ENCODE measurements at regions not wholly inside any gene's neighbourhood (a gene's known extent, or its start where the extent isn't known, plus 50 kb on each side); places are given as distances from the start of the nearest gene placed in this dataset.
"Not testable (repeated sequence)": the region's sequence is repeated elsewhere in the genome, so short reads cannot be mapped to it uniquely, and the experiment has no call there.

DNA sequence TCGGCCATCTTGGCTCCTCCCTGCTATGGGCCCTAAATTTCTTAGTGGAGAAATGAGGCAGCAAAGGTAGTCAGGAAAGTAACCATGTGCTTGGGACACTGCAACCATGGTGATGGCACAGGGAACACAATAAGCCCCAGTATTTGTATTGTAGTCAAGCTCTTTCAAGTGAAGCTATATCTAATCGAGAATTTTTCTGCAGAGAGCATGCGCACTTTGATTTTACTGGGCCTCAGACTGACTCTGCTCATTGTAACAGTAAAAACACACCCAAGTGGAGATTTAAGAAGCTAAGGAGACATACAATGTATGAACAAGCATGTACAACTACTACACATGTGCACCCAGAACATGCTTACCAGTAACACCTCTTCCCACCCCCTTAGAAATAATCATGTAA, 67.3 kb upstream of the TMEM229A start:
- ATAC-seq (no peak), DNase-seq (no peak)
- intact Hi-C loops (cut with DNase I) = no loop called here
- Histone ChIP-seq H3K4me1 (no peaks in the 10 kb centered on the region), H3K27me3 (no peaks in the 10 kb centered on the region), H3K4me3 (no peak overlapping the region), H3K9me3 (peaks cover 0 to 17% (median 3%) of the 10 kb centered on the region in 12 donors), H3K27ac (no peak overlapping the region), H3K36me3 (no peaks in the 10 kb centered on the region)
- TF ChIP-seq, protein P1, sequence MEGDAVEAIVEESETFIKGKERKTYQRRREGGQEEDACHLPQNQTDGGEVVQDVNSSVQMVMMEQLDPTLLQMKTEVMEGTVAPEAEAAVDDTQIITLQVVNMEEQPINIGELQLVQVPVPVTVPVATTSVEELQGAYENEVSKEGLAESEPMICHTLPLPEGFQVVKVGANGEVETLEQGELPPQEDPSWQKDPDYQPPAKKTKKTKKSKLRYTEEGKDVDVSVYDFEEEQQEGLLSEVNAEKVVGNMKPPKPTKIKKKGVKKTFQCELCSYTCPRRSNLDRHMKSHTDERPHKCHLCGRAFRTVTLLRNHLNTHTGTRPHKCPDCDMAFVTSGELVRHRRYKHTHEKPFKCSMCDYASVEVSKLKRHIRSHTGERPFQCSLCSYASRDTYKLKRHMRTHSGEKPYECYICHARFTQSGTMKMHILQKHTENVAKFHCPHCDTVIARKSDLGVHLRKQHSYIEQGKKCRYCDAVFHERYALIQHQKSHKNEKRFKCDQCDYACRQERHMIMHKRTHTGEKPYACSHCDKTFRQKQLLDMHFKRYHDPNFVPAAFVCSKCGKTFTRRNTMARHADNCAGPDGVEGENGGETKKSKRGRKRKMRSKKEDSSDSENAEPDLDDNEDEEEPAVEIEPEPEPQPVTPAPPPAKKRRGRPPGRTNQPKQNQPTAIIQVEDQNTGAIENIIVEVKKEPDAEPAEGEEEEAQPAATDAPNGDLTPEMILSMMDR (IDR thresholded peaks at IDR 0.05) = no peak
- TF ChIP-seq POLR2A (IDR thresholded peaks at IDR 0.05) = no peak
- WGBS, 4 donors = 86 to 97% (median 95%) methylated on average over 3 of the region's 3 CpGs

DNA sequence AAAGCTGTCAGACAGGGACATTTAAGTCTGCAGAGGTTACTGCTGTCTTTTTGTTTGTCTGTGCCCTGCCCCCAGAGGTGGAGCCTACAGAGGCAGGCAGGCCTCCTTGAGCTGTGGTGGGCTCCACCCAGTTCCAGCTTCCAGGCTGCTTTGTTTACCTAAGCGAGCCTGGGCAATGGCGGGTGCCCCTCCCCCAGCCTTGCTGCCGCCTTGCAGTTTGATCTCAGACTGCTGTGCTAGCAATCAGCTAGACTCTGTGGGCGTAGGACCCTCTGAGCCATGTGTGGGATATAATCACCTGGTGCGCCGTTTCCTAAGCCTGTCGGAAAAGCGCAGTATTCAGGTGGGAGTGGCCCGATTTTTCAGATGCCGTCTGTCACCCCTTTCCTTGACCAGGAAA, 66.7 kb upstream of the TMEM229A start:
- not testable (repeated sequence) for DNase-seq

DNA sequence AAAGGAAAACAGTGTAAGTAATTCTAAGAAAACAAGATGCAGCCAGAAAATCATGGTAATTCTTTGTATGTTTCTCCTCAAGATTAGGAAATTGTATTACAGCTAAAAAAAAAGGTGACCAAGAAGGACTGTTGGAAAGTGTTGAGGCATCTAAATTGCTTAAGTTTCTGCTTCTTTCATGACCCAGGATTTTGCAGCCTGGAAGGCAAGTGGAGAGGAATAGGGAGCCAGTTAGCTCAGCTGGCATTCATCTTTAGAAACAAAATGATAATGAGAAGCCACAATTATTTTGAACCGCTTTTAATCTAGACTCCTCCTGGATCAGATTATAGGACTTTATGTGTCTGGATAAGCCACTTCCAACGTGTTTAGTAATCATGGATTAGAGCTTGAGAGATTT, 56.8 kb upstream of the TMEM229A start:
- Histone ChIP-seq H3K27me3 (no peaks in the 10 kb centered on the region), H3K36me3 (no peaks in the 10 kb centered on the region), H3K27ac (no peak overlapping the region), H3K9me3 (no peaks in the 10 kb centered on the region), H3K4me1 (peaks cover 0 to 5% (median 0%) of the 10 kb centered on the region in 12 donors), H3K4me3 (no peak overlapping the region)
- ATAC-seq (no peak), DNase-seq (no peak)
- 32 to 40% (median 38%) methylated on average over 2 of the region's 2 CpGs for WGBS, 4 donors
- TF ChIP-seq, protein P1 (IDR thresholded peaks at IDR 0.05) = no peak
- TF ChIP-seq POLR2A (IDR thresholded peaks at IDR 0.05) = no peak
- intact Hi-C loops (cut with DNase I) = no loop called here

More for the DNA sequence above, 66.7 kb upstream of the TMEM229A start:
- H3K4me3 ChIP-seq; H3K36me3 ChIP-seq; H3K4me1 ChIP-seq; ATAC-seq; intact Hi-C loops (cut with DNase I); H3K27ac ChIP-seq; H3K27me3 ChIP-seq: not testable (repeated sequence)
- peaks cover 0 to 14% (median 3%) of the 10 kb centered on the region in 12 donors for H3K9me3 ChIP-seq
- 82 to 92% (median 87%) methylated on average over 8 to 10 of the region's 10 CpGs for WGBS, 4 donors

DNA sequence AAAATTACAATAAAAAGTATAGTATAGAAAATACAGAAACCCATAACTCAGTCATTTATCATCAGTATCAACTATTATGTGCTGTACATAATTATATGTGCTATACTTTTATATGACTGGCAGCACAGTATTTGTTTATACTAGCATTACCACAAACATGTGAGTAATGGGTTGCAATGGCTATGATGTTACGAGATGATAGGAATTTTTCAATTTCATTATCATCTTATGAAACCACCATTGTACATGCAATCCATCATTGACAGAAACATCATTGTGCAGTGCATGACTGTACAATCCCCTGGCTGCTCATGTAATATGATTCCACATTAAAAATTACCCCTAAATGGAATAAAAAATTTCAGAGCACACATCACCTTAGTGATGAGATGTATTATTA, 55.7 kb upstream of the TMEM229A start:
- DNase-seq = no peak
- H3K4me3 ChIP-seq = no peak overlapping the region
- no peak for ATAC-seq
- no peaks in the 10 kb centered on the region for H3K27me3 ChIP-seq
- H3K36me3 ChIP-seq = no peaks in the 10 kb centered on the region
- H3K4me1 ChIP-seq = peaks cover 0 to 16% (median 0%) of the 10 kb centered on the region in 12 donors
- no peak overlapping the region for H3K27ac ChIP-seq
- no peaks in the 10 kb centered on the region for H3K9me3 ChIP-seq
- no peak for TF ChIP-seq POLR2A (IDR thresholded peaks at IDR 0.05)
- TF ChIP-seq, protein P1 (IDR thresholded peaks at IDR 0.05) = no peak
- intact Hi-C loops (cut with DNase I) = no loop called here
- WGBS, 4 donors = 91 to 94% (median 93%) methylated on average over 1 of the region's 1 CpG

DNA sequence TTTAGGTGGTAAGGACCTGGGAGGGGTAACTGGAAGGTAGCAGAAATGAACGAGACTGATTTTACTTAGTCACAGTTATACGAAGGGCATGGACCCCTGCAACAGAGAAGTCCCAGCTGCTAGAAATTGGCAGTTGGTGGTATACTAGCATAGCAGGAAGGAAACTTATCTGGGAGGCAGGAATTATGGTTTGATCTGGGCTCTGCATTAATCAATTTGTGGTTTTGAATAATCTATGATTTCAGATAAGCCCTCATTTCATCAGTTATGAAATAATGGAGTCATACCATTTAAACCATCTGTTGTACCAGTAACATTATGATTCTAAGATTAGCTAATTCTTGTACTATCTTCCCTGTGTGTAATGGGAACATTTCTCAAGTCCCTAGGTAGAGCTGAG, 54.0 kb upstream of the TMEM229A start:
- 58 to 72% (median 65%) methylated on average over 2 of the region's 2 CpGs for WGBS, 4 donors
- DNase-seq (no peak), ATAC-seq (no peak)
- no peak overlapping the region for H3K27ac ChIP-seq
- no peak overlapping the region for H3K4me3 ChIP-seq
- no peaks in the 10 kb centered on the region for H3K36me3 ChIP-seq
- no peaks in the 10 kb centered on the region for H3K27me3 ChIP-seq
- H3K4me1 ChIP-seq = peaks cover 0 to 17% (median 0%) of the 10 kb centered on the region in 12 donors
- no peaks in the 10 kb centered on the region for H3K9me3 ChIP-seq
- intact Hi-C loops (cut with DNase I) = no loop called here
- TF ChIP-seq, protein P1 (IDR thresholded peaks at IDR 0.05) = no peak
